DOHH2 (cell line): ENCODE measurements at regions not wholly inside any gene's neighbourhood (a gene's known extent, or its start where the extent isn't known, plus 50 kb on each side); places are given as distances from the start of the nearest gene placed in this dataset.

ENCODE experiments used
- EZH2phosphoT487 ChIP-seq: fragments of 200-600 bp; sonication (generic); IDR thresholded peaks from 2 replicates; pipeline ENCODE4 v1.6.1; 2017; ENCODE audit warnings: borderline replicate concordance, mild to moderate bottlenecking, antibody characterized with exemption, low read length, moderate library complexity, mixed read lengths
- TF ChIP-seq, protein P1 (sequence below): fragments of 200-600 bp; sonication (generic); IDR thresholded peaks from one replicate; pipeline ENCODE4 v1.5.1; 2014; ENCODE audit warnings: antibody characterized with exemption, mild to moderate bottlenecking, low read depth, low read length; ENCODE audit not compliant: poor library complexity, severe bottlenecking

GRCh38 chr12:47488888-47489287 is 216.9 kb downstream of the RPAP3 start:
- TF ChIP-seq, protein P1, sequence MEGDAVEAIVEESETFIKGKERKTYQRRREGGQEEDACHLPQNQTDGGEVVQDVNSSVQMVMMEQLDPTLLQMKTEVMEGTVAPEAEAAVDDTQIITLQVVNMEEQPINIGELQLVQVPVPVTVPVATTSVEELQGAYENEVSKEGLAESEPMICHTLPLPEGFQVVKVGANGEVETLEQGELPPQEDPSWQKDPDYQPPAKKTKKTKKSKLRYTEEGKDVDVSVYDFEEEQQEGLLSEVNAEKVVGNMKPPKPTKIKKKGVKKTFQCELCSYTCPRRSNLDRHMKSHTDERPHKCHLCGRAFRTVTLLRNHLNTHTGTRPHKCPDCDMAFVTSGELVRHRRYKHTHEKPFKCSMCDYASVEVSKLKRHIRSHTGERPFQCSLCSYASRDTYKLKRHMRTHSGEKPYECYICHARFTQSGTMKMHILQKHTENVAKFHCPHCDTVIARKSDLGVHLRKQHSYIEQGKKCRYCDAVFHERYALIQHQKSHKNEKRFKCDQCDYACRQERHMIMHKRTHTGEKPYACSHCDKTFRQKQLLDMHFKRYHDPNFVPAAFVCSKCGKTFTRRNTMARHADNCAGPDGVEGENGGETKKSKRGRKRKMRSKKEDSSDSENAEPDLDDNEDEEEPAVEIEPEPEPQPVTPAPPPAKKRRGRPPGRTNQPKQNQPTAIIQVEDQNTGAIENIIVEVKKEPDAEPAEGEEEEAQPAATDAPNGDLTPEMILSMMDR = no peak
- TF ChIP-seq EZH2phosphoT487 = no peak
